ENCODE measurements at regions not wholly inside any gene's neighbourhood (a gene's known extent, or its start where the extent isn't known, plus 50 kb on each side); places are given as distances from the start of the nearest gene placed in this dataset.

DNA sequence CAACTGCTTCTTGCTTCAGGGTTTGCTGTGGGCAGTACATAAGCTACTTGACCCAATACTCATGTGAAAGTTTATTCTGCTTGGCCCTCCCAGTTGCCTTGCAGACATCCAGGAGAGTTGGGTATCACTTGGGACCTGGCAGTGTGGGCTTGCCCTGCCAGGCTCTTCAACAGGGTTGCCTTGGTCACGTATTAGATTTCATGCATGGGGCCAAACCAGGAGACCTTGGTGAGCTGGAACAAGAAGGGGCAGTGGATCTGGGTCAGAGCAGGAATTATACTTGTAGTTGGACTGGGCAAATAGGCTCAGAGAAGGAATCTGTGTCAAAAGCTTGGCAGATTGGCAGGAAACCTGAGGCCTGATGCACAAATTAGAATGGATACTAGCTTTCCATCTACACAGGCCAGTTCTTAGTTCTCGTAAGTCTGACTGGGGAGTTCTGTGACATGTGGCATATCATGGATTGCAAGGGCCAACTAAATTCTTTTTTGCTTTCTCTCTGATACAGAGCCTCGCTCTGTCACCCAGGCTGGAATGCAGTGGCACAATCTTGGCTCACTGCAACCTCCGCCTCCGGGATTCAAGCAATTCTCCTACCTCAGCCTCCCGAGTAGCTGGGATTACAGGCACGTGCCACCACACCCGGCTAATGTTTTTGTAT, 192.6 kb upstream of the SERP2 start:
- DNase-seq = no peak
- Histone ChIP-seq H3K9me3 (ENCODE audit: severe bottlenecking) (no peaks in the 10 kb centered on the region), H3K27me3 (ENCODE audit: insufficient read depth, low read depth, severe bottlenecking) (no peaks in the 10 kb centered on the region), H3K36me3 (no peaks in the 10 kb centered on the region), H3K4me3 (ENCODE audit: low read depth, low read length) (no peak overlapping the region), H3K27ac (no peak overlapping the region)
- TF ChIP-seq, protein P1, sequence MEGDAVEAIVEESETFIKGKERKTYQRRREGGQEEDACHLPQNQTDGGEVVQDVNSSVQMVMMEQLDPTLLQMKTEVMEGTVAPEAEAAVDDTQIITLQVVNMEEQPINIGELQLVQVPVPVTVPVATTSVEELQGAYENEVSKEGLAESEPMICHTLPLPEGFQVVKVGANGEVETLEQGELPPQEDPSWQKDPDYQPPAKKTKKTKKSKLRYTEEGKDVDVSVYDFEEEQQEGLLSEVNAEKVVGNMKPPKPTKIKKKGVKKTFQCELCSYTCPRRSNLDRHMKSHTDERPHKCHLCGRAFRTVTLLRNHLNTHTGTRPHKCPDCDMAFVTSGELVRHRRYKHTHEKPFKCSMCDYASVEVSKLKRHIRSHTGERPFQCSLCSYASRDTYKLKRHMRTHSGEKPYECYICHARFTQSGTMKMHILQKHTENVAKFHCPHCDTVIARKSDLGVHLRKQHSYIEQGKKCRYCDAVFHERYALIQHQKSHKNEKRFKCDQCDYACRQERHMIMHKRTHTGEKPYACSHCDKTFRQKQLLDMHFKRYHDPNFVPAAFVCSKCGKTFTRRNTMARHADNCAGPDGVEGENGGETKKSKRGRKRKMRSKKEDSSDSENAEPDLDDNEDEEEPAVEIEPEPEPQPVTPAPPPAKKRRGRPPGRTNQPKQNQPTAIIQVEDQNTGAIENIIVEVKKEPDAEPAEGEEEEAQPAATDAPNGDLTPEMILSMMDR (IDR thresholded peaks at IDR 0.05; ENCODE audit: low read depth, low read length) = no peak

DNA sequence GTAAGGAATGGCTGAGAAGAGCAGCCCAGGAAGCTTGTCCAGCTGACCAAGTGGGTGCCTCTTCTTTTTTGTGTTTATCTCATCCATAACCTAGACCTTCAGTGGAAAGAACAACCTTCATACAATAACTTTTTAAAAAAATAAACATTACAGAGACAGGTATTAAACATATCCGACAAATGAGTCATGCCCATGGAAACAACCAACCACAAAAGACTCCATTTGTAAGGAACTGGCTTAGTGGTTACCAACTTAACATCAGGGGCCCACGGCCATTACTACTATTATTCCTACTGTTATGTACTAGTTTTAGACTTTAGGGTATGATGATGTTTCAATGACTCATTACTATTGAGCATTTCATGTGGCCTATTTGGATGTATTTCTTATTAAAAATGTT, 191.7 kb upstream of the SERP2 start:
- Histone ChIP-seq H3K36me3 (no peaks in the 10 kb centered on the region), H3K9me3 (ENCODE audit: severe bottlenecking) (no peaks in the 10 kb centered on the region), H3K27ac (no peak overlapping the region), H3K27me3 (ENCODE audit: insufficient read depth, low read depth, severe bottlenecking) (no peaks in the 10 kb centered on the region), H3K4me3 (ENCODE audit: low read depth, low read length) (no peak overlapping the region)
- TF ChIP-seq, protein P1 (IDR thresholded peaks at IDR 0.05; ENCODE audit: low read depth, low read length) = no peak
- DNase-seq = no peak

DNA sequence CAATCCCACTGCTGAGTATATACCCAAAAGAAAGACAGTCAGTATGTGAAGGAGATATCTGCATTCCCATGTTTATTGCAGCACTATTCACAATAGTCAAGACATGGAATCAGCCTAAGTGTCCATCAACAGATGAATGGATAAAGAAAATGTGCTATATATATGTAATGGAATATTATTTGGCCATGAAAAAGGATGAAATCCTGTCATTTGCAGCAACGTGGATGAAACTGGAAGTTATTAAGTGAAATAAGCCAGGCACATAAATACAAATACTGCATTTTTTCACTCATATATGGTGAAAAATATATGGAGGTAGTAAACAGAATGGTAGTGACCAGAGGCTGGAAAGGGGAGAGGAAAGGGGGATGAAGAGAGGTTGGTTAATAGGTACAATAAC, 188.9 kb upstream of the SERP2 start:
- Histone ChIP-seq H3K27me3 (ENCODE audit: insufficient read depth, low read depth, severe bottlenecking) (no peaks in the 10 kb centered on the region), H3K9me3 (ENCODE audit: severe bottlenecking) (no peaks in the 10 kb centered on the region), H3K27ac (no peak overlapping the region), H3K4me3 (ENCODE audit: low read depth, low read length) (no peak overlapping the region), H3K36me3 (no peaks in the 10 kb centered on the region)
- no peak for DNase-seq
- TF ChIP-seq, protein P1 (IDR thresholded peaks at IDR 0.05; ENCODE audit: low read depth, low read length) = no peak

DNA sequence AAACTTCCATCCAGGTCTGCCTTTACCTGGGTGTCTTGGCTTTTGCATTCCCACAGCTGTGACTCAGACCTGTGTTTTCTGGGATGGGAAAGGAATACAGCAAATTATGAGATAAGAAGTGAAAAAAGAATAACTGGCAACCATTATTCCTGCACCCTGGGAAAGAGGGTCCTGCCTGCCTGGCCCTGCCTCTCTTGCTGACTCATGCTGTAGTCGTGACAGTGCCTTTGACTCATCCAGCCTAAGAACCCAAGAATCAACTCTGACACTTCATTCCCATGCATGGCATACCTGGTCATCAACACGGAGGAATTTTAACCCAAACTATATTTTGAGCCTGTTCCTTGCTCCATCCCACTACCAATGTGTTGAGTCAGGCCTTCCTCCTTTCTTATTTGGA, 185.4 kb upstream of the SERP2 start:
- Histone ChIP-seq H3K27me3 (ENCODE audit: insufficient read depth, low read depth, severe bottlenecking) (no peaks in the 10 kb centered on the region), H3K36me3 (no peaks in the 10 kb centered on the region), H3K4me3 (ENCODE audit: low read depth, low read length) (no peak overlapping the region), H3K9me3 (ENCODE audit: severe bottlenecking) (no peaks in the 10 kb centered on the region), H3K27ac (no peak overlapping the region)
- TF ChIP-seq, protein P1 (IDR thresholded peaks at IDR 0.05; ENCODE audit: low read depth, low read length) = no peak
- DNase-seq = no peak

DNA sequence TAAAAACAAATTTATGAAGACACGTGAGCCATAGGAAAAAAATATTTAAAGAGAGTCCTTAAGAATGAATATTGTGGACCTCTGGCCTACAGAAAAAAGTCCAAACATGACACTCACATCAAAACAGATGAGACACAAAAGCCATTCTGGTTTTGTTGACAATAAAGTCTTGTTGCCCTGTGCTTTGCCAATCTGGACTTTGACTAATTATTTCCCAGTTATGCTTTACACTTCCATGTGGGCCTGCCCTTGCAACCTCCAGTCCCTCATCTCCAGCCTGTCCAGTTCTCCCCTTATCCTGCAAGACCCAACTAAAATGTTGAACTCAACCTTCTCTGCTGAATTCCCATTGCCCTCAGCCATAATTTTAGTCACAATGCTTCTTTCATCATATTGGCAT, 184.5 kb upstream of the SERP2 start:
- Histone ChIP-seq H3K36me3 (no peaks in the 10 kb centered on the region), H3K27me3 (ENCODE audit: insufficient read depth, low read depth, severe bottlenecking) (no peaks in the 10 kb centered on the region), H3K4me3 (ENCODE audit: low read depth, low read length) (no peak overlapping the region), H3K27ac (no peak overlapping the region), H3K9me3 (ENCODE audit: severe bottlenecking) (no peaks in the 10 kb centered on the region)
- DNase-seq = no peak
- TF ChIP-seq, protein P1 (IDR thresholded peaks at IDR 0.05; ENCODE audit: low read depth, low read length) = no peak

DNA sequence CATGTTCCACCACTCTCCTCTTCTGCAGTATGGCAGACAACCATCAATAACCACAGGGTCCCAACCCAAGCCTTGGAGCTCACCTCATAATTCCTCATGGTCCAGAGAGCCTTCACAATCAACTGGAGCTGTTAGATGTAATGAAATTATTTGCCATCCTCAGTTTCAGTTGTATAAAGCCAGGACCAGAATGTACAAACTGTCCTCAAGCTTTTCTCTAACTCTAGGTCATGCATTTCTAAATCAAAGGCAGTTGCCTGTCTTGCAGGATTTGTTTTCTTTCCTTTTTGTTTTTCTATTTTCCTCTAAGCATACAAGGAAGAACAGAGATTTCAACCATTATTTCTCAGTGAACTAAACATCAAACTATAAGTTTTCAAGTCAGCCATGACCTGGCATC, 182.5 kb upstream of the SERP2 start:
- no peak for DNase-seq
- TF ChIP-seq, protein P1 (IDR thresholded peaks at IDR 0.05; ENCODE audit: low read depth, low read length) = no peak
- Histone ChIP-seq H3K27ac (no peak overlapping the region), H3K4me3 (ENCODE audit: low read depth, low read length) (no peak overlapping the region), H3K9me3 (ENCODE audit: severe bottlenecking) (no peaks in the 10 kb centered on the region), H3K27me3 (ENCODE audit: insufficient read depth, low read depth, severe bottlenecking) (no peaks in the 10 kb centered on the region), H3K36me3 (no peaks in the 10 kb centered on the region)

Data from WERI-Rb-1 (cell line).